ENCODE measurements at regions not wholly inside any gene's neighbourhood (a gene's known extent, or its start where the extent isn't known, plus 50 kb on each side); places are given as distances from the start of the nearest gene placed in this dataset.

GRCh38 chr3:150144191-150144708, 173.6 kb upstream of the PFN2 start:
- Histone ChIP-seq H3K4me3 (ENCODE audit: low read depth, low read length) (no peak overlapping the region), H3K4me1 (ENCODE audit: insufficient read depth) (no peaks in the 10 kb centered on the region), H3K36me3 (ENCODE audit: insufficient read depth) (no peaks in the 10 kb centered on the region), H3K27ac (ENCODE audit: low read depth) (no peak overlapping the region)
- DNase-seq (ENCODE audit: extremely low spot score): no peak
- WGBS: 90% methylated on average over 6 of the region's 6 CpGs

- no peak overlapping the region for H3K27ac ChIP-seq (ENCODE audit: low read depth)
- no peaks in the 10 kb centered on the region for H3K36me3 ChIP-seq (ENCODE audit: insufficient read depth)
- H3K4me3 ChIP-seq (ENCODE audit: low read depth, low read length): no peak overlapping the region
- no peaks in the 10 kb centered on the region for H3K4me1 ChIP-seq (ENCODE audit: insufficient read depth)
- no peak for DNase-seq (ENCODE audit: extremely low spot score)
Measured at GRCh38 chr3:150142936-150143335, 172.2 kb upstream of the PFN2 start.

- no peak for DNase-seq (ENCODE audit: extremely low spot score)
- H3K27ac ChIP-seq (ENCODE audit: low read depth): no peak overlapping the region
- H3K4me3 ChIP-seq (ENCODE audit: low read depth, low read length): no peak overlapping the region
- no peaks in the 10 kb centered on the region for H3K4me1 ChIP-seq (ENCODE audit: insufficient read depth)
- 69% methylated on average over 3 of the region's 3 CpGs for WGBS
- H3K36me3 ChIP-seq (ENCODE audit: insufficient read depth): no peaks in the 10 kb centered on the region
Measured at GRCh38 chr3:150141790-150142326, 171.2 kb upstream of the PFN2 start.

DNA sequence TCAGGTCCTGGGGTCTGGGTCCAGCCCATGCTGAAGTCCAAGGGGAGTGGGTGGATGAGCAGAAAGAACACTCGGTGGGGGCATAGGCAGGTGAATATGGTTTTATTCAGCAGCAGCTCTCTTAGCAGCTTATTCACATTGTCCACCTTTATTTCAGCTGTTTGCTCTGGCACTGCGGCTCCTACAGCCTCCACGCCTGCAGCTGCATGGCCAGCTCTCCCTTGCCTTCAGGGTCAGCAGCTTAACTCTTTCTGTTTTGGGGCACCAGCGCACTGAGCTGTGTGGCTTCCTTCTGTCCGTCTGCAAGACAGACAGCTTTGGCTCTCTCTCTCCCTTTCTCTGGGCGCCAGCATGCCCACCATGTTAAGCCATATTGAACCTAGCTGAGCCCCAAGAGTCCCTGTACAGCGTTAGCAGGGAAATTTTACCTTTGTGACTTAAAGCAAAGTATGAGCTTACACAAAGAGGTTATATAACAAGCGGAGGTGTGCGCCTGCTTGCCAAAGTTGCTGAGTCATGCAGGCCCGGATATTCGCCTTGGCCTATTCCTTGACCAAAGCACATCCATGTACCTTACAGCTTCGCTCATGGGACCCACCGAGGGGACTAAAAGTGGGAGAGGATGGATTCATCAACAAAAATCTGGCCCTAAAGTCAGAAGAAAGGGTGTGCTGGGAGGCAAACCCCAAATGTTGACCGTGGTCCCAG, 170.1 kb upstream of the PFN2 start:
- no peak for DNase-seq (ENCODE audit: extremely low spot score)
- WGBS: 93% methylated on average over 14 of the region's 14 CpGs
- Histone ChIP-seq H3K4me1 (ENCODE audit: insufficient read depth) (no peaks in the 10 kb centered on the region), H3K36me3 (ENCODE audit: insufficient read depth) (no peaks in the 10 kb centered on the region), H3K27ac (ENCODE audit: low read depth) (no peak overlapping the region), H3K4me3 (ENCODE audit: low read depth, low read length) (no peak overlapping the region)

GRCh38 chr3:150138824-150139223, 168.1 kb upstream of the PFN2 start:
- Histone ChIP-seq H3K36me3 (ENCODE audit: insufficient read depth) (no peaks in the 10 kb centered on the region), H3K27ac (ENCODE audit: low read depth) (no peak overlapping the region), H3K4me3 (ENCODE audit: low read depth, low read length) (no peak overlapping the region), H3K4me1 (ENCODE audit: insufficient read depth) (no peaks in the 10 kb centered on the region)
- WGBS: 95% methylated on average over 3 of the region's 3 CpGs
- no peak for DNase-seq (ENCODE audit: extremely low spot score)

DNA sequence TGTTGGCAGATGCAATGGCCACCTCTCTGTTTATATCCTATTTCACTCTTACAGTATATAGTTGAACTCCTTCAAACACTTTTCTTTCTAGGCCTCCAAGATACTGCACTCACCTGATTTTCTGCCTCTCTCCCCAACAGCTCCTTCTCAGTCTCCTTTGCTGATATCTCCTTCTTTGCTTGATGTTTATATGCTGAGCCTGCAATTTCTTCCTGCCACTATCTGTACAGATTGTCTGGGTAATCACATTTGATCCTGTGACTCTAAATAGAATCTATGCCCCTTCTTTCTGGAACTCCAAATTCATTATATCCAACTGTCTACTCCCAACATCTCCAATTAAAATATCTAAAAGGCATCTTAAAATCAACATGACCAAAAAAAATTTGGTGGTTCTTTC, 165.5 kb upstream of the PFN2 start:
- H3K27ac ChIP-seq (ENCODE audit: low read depth): no peak overlapping the region
- no peak overlapping the region for H3K4me3 ChIP-seq (ENCODE audit: low read depth, low read length)
- no peaks in the 10 kb centered on the region for H3K36me3 ChIP-seq (ENCODE audit: insufficient read depth)
- no peaks in the 10 kb centered on the region for H3K4me1 ChIP-seq (ENCODE audit: insufficient read depth)
- DNase-seq (ENCODE audit: extremely low spot score): no peak

DNA sequence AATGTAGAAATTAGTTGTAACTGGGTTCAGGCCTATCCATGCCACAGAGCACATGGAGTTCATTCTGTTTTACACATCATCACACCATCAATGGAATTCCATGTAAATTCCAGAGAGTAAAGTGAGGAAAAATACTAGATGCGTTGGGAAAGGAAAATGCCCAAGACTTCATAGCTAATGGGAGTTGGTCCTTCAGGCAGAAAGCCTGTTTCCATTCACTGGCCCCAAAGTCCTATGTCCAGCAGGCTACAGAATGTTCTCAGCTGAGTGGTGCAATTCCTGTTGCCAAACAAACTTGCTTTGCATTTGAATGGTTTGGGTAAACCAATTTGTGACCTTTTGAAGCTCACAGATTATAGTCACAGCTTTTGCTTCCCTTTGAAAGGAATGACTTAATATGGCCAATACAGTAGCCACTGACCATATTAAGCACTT, 164.6 kb upstream of the PFN2 start:
- DNase-seq (ENCODE audit: extremely low spot score): no peak
- WGBS: 62% methylated on average over 1 of the region's 1 CpG
- H3K27ac ChIP-seq (ENCODE audit: low read depth): no peak overlapping the region

GRCh38 chr3:150133293-150133692, 162.6 kb upstream of the PFN2 start:
- Histone ChIP-seq H3K36me3 (ENCODE audit: insufficient read depth) (no peaks in the 10 kb centered on the region), H3K4me3 (ENCODE audit: low read depth, low read length) (no peak overlapping the region), H3K4me1 (ENCODE audit: insufficient read depth) (no peaks in the 10 kb centered on the region), H3K27ac (ENCODE audit: low read depth) (no peak overlapping the region)
- WGBS: 57% methylated on average over 2 of the region's 2 CpGs
- no peak for DNase-seq (ENCODE audit: extremely low spot score)

More for the DNA sequence above, 164.6 kb upstream of the PFN2 start:
- H3K36me3 ChIP-seq (ENCODE audit: insufficient read depth): no peaks in the 10 kb centered on the region
- H3K4me3 ChIP-seq (ENCODE audit: low read depth, low read length): no peak overlapping the region
- H3K4me1 ChIP-seq (ENCODE audit: insufficient read depth): no peaks in the 10 kb centered on the region

GRCh38 chr3:150132101-150132749, 161.5 kb upstream of the PFN2 start:
- 59% methylated on average over 6 of the region's 6 CpGs for WGBS
- DNase-seq (ENCODE audit: extremely low spot score): no peak
- no peaks in the 10 kb centered on the region for H3K4me1 ChIP-seq (ENCODE audit: insufficient read depth)
- no peaks in the 10 kb centered on the region for H3K36me3 ChIP-seq (ENCODE audit: insufficient read depth)
- no peak overlapping the region for H3K27ac ChIP-seq (ENCODE audit: low read depth)
- H3K4me3 ChIP-seq (ENCODE audit: low read depth, low read length): no peak overlapping the region

- DNase-seq (ENCODE audit: extremely low spot score): no peak
- WGBS: 82% methylated on average over 3 of the region's 3 CpGs
- Histone ChIP-seq H3K27ac (ENCODE audit: low read depth) (no peak overlapping the region), H3K4me1 (ENCODE audit: insufficient read depth) (no peaks in the 10 kb centered on the region), H3K36me3 (ENCODE audit: insufficient read depth) (no peaks in the 10 kb centered on the region), H3K4me3 (ENCODE audit: low read depth, low read length) (no peak overlapping the region)
Measured at GRCh38 chr3:150131663-150132062, 161.0 kb upstream of the PFN2 start.

- H3K36me3 ChIP-seq (ENCODE audit: insufficient read depth): no peaks in the 10 kb centered on the region
- no peak overlapping the region for H3K4me3 ChIP-seq (ENCODE audit: low read depth, low read length)
- H3K27ac ChIP-seq (ENCODE audit: low read depth): no peak overlapping the region
- H3K4me1 ChIP-seq (ENCODE audit: insufficient read depth): no peaks in the 10 kb centered on the region
- no peak for DNase-seq (ENCODE audit: extremely low spot score)
- WGBS: 90% methylated on average over 5 of the region's 5 CpGs
Measured at GRCh38 chr3:150130404-150131100, 159.9 kb upstream of the PFN2 start.

- WGBS: 73% methylated on average over 4 of the region's 4 CpGs
- Histone ChIP-seq H3K4me1 (ENCODE audit: insufficient read depth) (no peaks in the 10 kb centered on the region), H3K36me3 (ENCODE audit: insufficient read depth) (no peaks in the 10 kb centered on the region), H3K27ac (ENCODE audit: low read depth) (no peak overlapping the region), H3K4me3 (ENCODE audit: low read depth, low read length) (no peak overlapping the region)
- DNase-seq (ENCODE audit: extremely low spot score): no peak
Measured at GRCh38 chr3:150129166-150129565, 158.5 kb upstream of the PFN2 start.

DNA sequence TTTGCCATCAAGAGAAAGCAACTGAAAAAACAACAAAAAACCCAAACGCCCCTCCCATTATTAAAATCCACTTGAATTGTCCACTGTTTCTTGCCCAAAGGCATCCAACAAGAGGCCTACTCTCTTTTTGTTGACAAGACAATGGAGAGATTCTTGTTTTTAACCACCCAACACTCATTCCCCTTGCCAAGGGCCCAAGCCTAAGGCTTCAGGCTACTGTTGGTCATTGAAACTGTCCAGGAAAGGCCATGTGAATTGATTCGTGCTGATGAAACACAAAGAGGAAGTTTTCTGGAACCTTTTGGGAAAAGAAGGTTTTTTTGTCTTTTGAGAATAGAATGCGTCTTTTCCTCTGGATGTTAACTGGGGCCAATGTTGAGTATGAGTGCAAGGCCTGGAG, 157.4 kb upstream of the PFN2 start:
- Histone ChIP-seq H3K36me3 (ENCODE audit: insufficient read depth) (no peaks in the 10 kb centered on the region), H3K4me3 (ENCODE audit: low read depth, low read length) (no peak overlapping the region), H3K27ac (ENCODE audit: low read depth) (no peak overlapping the region), H3K4me1 (ENCODE audit: insufficient read depth) (no peaks in the 10 kb centered on the region)
- DNase-seq (ENCODE audit: extremely low spot score): no peak
- WGBS: 58% methylated on average over 3 of the region's 3 CpGs
